Endothelial cell of umbilical vein (primary cell): ENCODE measurements at regions not wholly inside any gene's neighbourhood (a gene's known extent, or its start where the extent isn't known, plus 50 kb on each side); places are given as distances from the start of the nearest gene placed in this dataset.

Source experiments
- BruUV-seq: library from RNA; stranded (reverse); fragments of 400-500 nt; replicated peaks from 2 replicates; lab custom pipeline; 2021; lab: Mats Ljungman, UMichigan
- CTCF ChIA-PET: fragments of 300-600, 350-600 bp; sonication (Branson Sonifier 250); formaldehyde crosslinking; loops from one replicate; lab custom pipeline; 2021; ENCODE audit warnings: antibody characterized with exemption, inconsistent platforms; lab: Charles Lee
- POLR2A ChIA-PET: fragments of 300-600, 350-600 bp; sonication (Branson Sonifier 250); formaldehyde crosslinking; loops from one replicate; lab custom pipeline; 2021; ENCODE audit warnings: antibody characterized with exemption, inconsistent platforms; lab: Charles Lee
- DNase-seq: peaks from one replicate; pipeline ENCODE4 v3.0.0-alpha.2; 2011; ENCODE audit warnings: low read depth, low spot score
- FAIRE-seq: peaks from 2 replicates; lab custom pipeline; 2011; peaks lifted over from hg19 to GRCh38; lab: Jason Lieb, UNC
- H2AFZ ChIP-seq: 2 replicates; pipeline ENCODE4 v1.6.0; 2012; ENCODE audit warnings: low read depth, low read length, control low read depth, inconsistent platforms
- H3K27ac ChIP-seq: 2 replicates; pipeline ENCODE4 v1.5.1; 2011; ENCODE audit warnings: low read depth, mild to moderate bottlenecking, control low read depth, low read length, moderate library complexity; ENCODE audit not compliant: insufficient read depth
- H3K27me3 ChIP-seq, 2 experiments: 2 replicates each; pipeline versions ENCODE4 v1.6.0 to v1.6.1; 2011; ENCODE audit warnings: low read length in 2 of 2, mixed read lengths in 1 of 2; ENCODE audit not compliant: control insufficient read depth in 2 of 2, insufficient read depth in 2 of 2
- H3K36me3 ChIP-seq, 2 experiments: 2 replicates in 1 of 2; 3 replicates in 1 of 2; pipeline ENCODE4 v1.5.1; 2011; ENCODE audit warnings: low read length in 2 of 2, mild to moderate bottlenecking in 1 of 2, moderate library complexity in 1 of 2; ENCODE audit not compliant: control insufficient read depth in 2 of 2, insufficient read depth in 2 of 2; ENCODE audit errors: extremely low read depth in 1 of 2
- H3K4me1 ChIP-seq: 3 replicates; pipeline ENCODE4 v1.5.1; 2011; ENCODE audit warnings: mild to moderate bottlenecking, low read length; ENCODE audit not compliant: control insufficient read depth, insufficient read depth; ENCODE audit errors: extremely low read depth
- H3K4me2 ChIP-seq: 2 replicates; pipeline ENCODE4 v1.6.1; 2011; ENCODE audit warnings: low read length, control low read depth, mixed read lengths; ENCODE audit not compliant: insufficient read depth
- H3K4me3 ChIP-seq, 3 experiments: fragments of 200-600 bp in 1 of 3; sonication (generic), shearing (Covaris generic) in 1 of 3; replicated peaks in 1 of 3; 2 replicates each; pipeline ENCODE4 v1.5.1; 2011 to 2016; ENCODE audit warnings: control low read depth in 3 of 3, low read length in 3 of 3, mild to moderate bottlenecking in 2 of 3, inconsistent platforms in 1 of 3, low read depth in 1 of 3, moderate library complexity in 1 of 3; ENCODE audit not compliant: insufficient read depth in 1 of 3
- H3K79me2 ChIP-seq: 2 replicates; pipeline ENCODE4 v1.6.0; 2012; ENCODE audit warnings: low read length, inconsistent platforms; ENCODE audit not compliant: control insufficient read depth, insufficient read depth
- H3K9ac ChIP-seq: replicated peaks from 2 replicates; pipeline ENCODE3; 2011; ENCODE audit warnings: low read length, control low read depth; ENCODE audit not compliant: insufficient read depth; ENCODE audit errors: extremely low read depth
- H3K9me1 ChIP-seq: replicated peaks from 3 replicates; pipeline ENCODE4 v1.6.0; 2011; ENCODE audit warnings: mild to moderate bottlenecking, low read length; ENCODE audit not compliant: control insufficient read depth, insufficient read depth; ENCODE audit errors: extremely low read depth
- H3K9me3 ChIP-seq: replicated peaks from 2 replicates; pipeline ENCODE4 v1.5.1; 2012; ENCODE audit warnings: low read length, inconsistent platforms; ENCODE audit not compliant: control insufficient read depth, insufficient read depth
- H4K20me1 ChIP-seq: replicated peaks from 2 replicates; pipeline ENCODE3; 2011; ENCODE audit warnings: mild to moderate bottlenecking, low read length; ENCODE audit not compliant: control insufficient read depth, insufficient read depth; ENCODE audit errors: extremely low read depth
- EZH2 ChIP-seq: IDR thresholded peaks from 2 replicates; pipeline ENCODE4 v1.6.1; 2012; ENCODE audit warnings: borderline replicate concordance, low read depth, mild to moderate bottlenecking, moderate library complexity, low read length, inconsistent platforms; ENCODE audit not compliant: severe bottlenecking
- FOS ChIP-seq: IDR thresholded peaks from 2 replicates; pipeline ENCODE4 v1.6.1; 2011; ENCODE audit warnings: mild to moderate bottlenecking, low read length, moderate library complexity, borderline replicate concordance; ENCODE audit not compliant: insufficient read depth
- GATA2 ChIP-seq: IDR thresholded peaks from 2 replicates; pipeline ENCODE4 v1.7.0; 2011; ENCODE audit warnings: low read depth, mild to moderate bottlenecking, moderate library complexity, mixed read lengths, low read length; ENCODE audit not compliant: insufficient read length, insufficient read depth
- JUN ChIP-seq: IDR thresholded peaks from 2 replicates; pipeline ENCODE4 v1.6.1; 2011; ENCODE audit warnings: borderline replicate concordance, low read depth; ENCODE audit not compliant: insufficient read length, insufficient read depth
- MYC ChIP-seq: IDR thresholded peaks from one replicate; pipeline ENCODE4 v1.6.1; 2011; ENCODE audit warnings: mild to moderate bottlenecking, low read depth, low read length
- POLR2A ChIP-seq: IDR thresholded peaks from 2 replicates; pipeline ENCODE4 v1.6.1; 2012; ENCODE audit warnings: low read depth, mild to moderate bottlenecking, control low read depth, low read length
- POLR2AphosphoS5 ChIP-seq: IDR thresholded peaks from 2 replicates; pipeline ENCODE4 v1.6.1; 2012; ENCODE audit warnings: low read depth, mild to moderate bottlenecking, control low read depth, low read length, moderate library complexity; ENCODE audit not compliant: insufficient read depth
- dilution Hi-C: fragments of 300-500 bp; cut with MboI; formaldehyde crosslinking; loops from one replicate; pipeline ENCODE4 v1.15.0; 2019; ENCODE audit warnings: low sequenced_read_pairs; ENCODE audit not compliant: extremely low pct_ligation_motif_present
- intact Hi-C: fragments of 100-400 bp; cut with micrococcal nuclease; formaldehyde crosslinking; loops from one replicate; pipeline ENCODE4 v1.10.0; 2022
- TF ChIP-seq, protein P1 (sequence below), 2 donors: IDR thresholded peaks; 1 replicate in 1 of 2; 2 replicates in 1 of 2; pipeline ENCODE4 v1.5.1; 2011; ENCODE audit warnings: low read length in 2 of 2, mild to moderate bottlenecking in 2 of 2, moderate library complexity in 2 of 2, control low read depth in 1 of 2, inconsistent platforms in 1 of 2, low read depth in 1 of 2; ENCODE audit not compliant: insufficient read depth in 1 of 2; ENCODE audit errors: extremely low read depth in 1 of 2
- TF ChIP-seq, protein P2 (sequence below): IDR thresholded peaks from 2 replicates; pipeline ENCODE4 v1.6.1; 2011; ENCODE audit not compliant: insufficient read depth, insufficient read length

DNA sequence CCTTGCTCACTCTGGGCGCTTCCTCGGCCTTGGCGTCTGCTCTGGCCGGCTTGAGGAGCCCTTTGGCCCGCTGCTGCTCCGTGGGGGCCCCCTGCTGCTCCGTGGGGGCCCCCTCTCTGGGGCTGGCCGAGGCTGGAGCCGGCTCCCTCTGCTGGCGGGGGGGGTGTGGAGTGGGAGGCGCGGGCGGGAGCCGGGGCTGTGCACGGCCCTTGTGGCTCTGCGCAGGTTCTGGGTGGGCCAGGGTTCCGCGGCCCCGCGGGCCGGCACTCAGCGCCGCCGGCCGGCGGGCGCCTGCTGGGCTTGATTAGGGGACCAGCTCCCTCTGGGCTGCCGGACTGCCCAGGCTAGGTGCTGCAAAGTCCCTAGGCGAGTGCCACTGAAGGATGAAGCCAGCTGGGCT lies 436.2 kb downstream of the SLITRK6 start:
- TF ChIP-seq POLR2AphosphoS5 (no peak), JUN (no peak), EZH2 (no peak), MYC (no peak), GATA2 (no peak), FOS (no peak), POLR2A (no peak)
- TF ChIP-seq, protein P1, sequence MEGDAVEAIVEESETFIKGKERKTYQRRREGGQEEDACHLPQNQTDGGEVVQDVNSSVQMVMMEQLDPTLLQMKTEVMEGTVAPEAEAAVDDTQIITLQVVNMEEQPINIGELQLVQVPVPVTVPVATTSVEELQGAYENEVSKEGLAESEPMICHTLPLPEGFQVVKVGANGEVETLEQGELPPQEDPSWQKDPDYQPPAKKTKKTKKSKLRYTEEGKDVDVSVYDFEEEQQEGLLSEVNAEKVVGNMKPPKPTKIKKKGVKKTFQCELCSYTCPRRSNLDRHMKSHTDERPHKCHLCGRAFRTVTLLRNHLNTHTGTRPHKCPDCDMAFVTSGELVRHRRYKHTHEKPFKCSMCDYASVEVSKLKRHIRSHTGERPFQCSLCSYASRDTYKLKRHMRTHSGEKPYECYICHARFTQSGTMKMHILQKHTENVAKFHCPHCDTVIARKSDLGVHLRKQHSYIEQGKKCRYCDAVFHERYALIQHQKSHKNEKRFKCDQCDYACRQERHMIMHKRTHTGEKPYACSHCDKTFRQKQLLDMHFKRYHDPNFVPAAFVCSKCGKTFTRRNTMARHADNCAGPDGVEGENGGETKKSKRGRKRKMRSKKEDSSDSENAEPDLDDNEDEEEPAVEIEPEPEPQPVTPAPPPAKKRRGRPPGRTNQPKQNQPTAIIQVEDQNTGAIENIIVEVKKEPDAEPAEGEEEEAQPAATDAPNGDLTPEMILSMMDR (IDR thresholded peaks at IDR 0.05; ENCODE audit: extremely low read depth in 1 of 2, insufficient read depth in 1 of 2, low read depth in 1 of 2, low read length in 2 of 2): no peak
- TF ChIP-seq, protein P2, sequence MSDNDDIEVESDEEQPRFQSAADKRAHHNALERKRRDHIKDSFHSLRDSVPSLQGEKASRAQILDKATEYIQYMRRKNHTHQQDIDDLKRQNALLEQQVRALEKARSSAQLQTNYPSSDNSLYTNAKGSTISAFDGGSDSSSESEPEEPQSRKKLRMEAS: no peak
- no peak overlapping the region for H3K4me2 ChIP-seq
- H3K4me1 ChIP-seq: no peaks in the 10 kb centered on the region
- no peak overlapping the region for H3K9ac ChIP-seq
- H3K9me3 ChIP-seq: no peaks in the 10 kb centered on the region
- no peaks in the 10 kb centered on the region for H3K79me2 ChIP-seq
- DNase-seq (no peak), FAIRE-seq (no peak)
- intact Hi-C loops: no loop called here
- no peak overlapping the region for H3K4me3 ChIP-seq
- no peaks in the 10 kb centered on the region for H3K27me3 ChIP-seq
- no peaks in the 10 kb centered on the region for H4K20me1 ChIP-seq
- POLR2A ChIA-PET: no interaction called here
- CTCF ChIA-PET: no interaction called here
- no peaks in the 10 kb centered on the region for H3K9me1 ChIP-seq
- dilution Hi-C loops: no loop called here
- H3K36me3 ChIP-seq: no peaks in the 10 kb centered on the region
- no TSS peak for BruUV-seq
- H3K27ac ChIP-seq: no peak overlapping the region
- no peak overlapping the region for H2AFZ ChIP-seq
